NT2/D1 (cell line): ENCODE measurements at regions not wholly inside any gene's neighbourhood (a gene's known extent, or its start where the extent isn't known, plus 50 kb on each side); places are given as distances from the start of the nearest gene placed in this dataset.

Experiments
- SUZ12 ChIP-seq: IDR thresholded peaks from 2 replicates; pipeline ENCODE4 v1.6.1; 2011; ENCODE audit not compliant: insufficient read length, insufficient read depth; ENCODE audit errors: extremely low read depth
- YY1 ChIP-seq: IDR thresholded peaks from 2 replicates; pipeline ENCODE4 v1.6.1; 2011; ENCODE audit not compliant: insufficient read length, insufficient read depth

DNA sequence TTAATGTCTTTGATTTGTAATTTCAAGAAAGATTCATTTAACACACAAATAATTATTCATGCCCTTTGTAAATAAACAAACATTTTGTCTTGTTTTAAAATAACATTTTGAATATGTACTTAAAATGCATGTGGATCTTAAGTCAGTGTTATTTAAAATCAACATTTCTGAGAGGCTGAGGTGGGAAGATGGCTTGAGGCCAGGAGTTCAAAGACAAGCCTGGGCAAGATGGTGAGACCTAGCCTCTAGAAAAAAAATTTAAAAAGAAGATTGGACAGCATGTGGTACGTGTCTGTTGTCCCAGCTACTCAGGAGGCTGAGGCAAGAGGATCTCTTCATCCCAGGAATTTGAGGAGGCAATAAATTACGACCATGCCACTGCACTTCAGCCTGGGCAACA, 1268.2 kb downstream of the SLITRK1 start:
- no peak for TF ChIP-seq YY1
- no peak for TF ChIP-seq SUZ12
